Ovary (tissue), 7 donors: ENCODE measurements at regions not wholly inside any gene's neighbourhood (a gene's known extent, or its start where the extent isn't known, plus 50 kb on each side); places are given as distances from the start of the nearest gene placed in this dataset.

Experiments used
- DNase-seq, 5 donors: peaks; one replicate each; pipeline ENCODE4 v3.0.0-alpha.2; 2019 to 2020
- H3K27ac ChIP-seq, 2 donors: fragments of 200-600 bp; one replicate each; pipeline versions ENCODE4 v1.5.1 to v1.8.0; 2019 to 2022
- H3K27me3 ChIP-seq: fragments of 200-600 bp; one replicate; pipeline ENCODE4 v1.8.0; 2022
- H3K36me3 ChIP-seq: fragments of 200-600 bp; sonication (generic); one replicate; pipeline ENCODE4 v1.5.1; 2019
- H3K4me1 ChIP-seq: one replicate; pipeline ENCODE4 v1.8.1; 2013; ENCODE audit warnings: mild to moderate bottlenecking, moderate library complexity; ENCODE audit not compliant: insufficient read depth
- H3K4me3 ChIP-seq: fragments of 200-600 bp; sonication (generic); one replicate; pipeline ENCODE4 v1.5.1; 2017
- H3K9me3 ChIP-seq, 2 donors: fragments of 200-600 bp in 1 of 2; sonication (generic) in 1 of 2; one replicate each; pipeline versions ENCODE4 v1.5.1 to v1.8.1; 2013 to 2019; ENCODE audit warnings: mild to moderate bottlenecking in 1 of 2, moderate library complexity in 1 of 2
- EP300 ChIP-seq: sonication (generic); formaldehyde crosslinking; IDR thresholded peaks from one replicate; pipeline ENCODE4 v1.6.1; 2017; ENCODE audit warnings: antibody characterized with exemption
- POLR2A ChIP-seq: fragments of 450-650 bp; IDR thresholded peaks from one replicate; pipeline ENCODE4 v1.6.1; 2017; ENCODE audit warnings: antibody characterized with exemption, mild to moderate bottlenecking, moderate library complexity
- whole genome bisulfite sequencing, 3 donors: extraction: QIAGEN DNeasy Blood & Tissue Kit in 1 of 3; methylation state at CpG; one replicate each; pipeline versions ENCODE4 v1.1.5 to v1.1.7; 2013 to 2017; 5-methylcytosine and 5-hydroxymethylcytosine counted together
- intact Hi-C, 4 donors: fragments of 100-400 bp; cut with DNase I; formaldehyde crosslinking; loops; one replicate each; pipeline versions ENCODE4 v1.11.0 to v1.15.1; 2022 to 2023
- TF ChIP-seq, protein P1 (sequence below), 3 donors: fragments of 450-650 bp in 2 of 3; fragments of 200-600 bp in 1 of 3; IDR thresholded peaks; one replicate each; pipeline versions ENCODE4 v1.5.1 to v1.8.0; 2016 to 2022; ENCODE audit warnings: antibody characterized with exemption in 3 of 3, mild to moderate bottlenecking in 1 of 3
- donor health status: DM: no; HTN: no; CAD: no; lungs with moderate emphysema.
- donor health status: DM: no; HTN: no; CAD: no.
- donor health status: Bipolar disorder and iron deficiency.
- donor health status: DM: no; HTN: no; CAD: no.
- donor health status: DM: yes; HTN: yes; CAD: no.

DNA sequence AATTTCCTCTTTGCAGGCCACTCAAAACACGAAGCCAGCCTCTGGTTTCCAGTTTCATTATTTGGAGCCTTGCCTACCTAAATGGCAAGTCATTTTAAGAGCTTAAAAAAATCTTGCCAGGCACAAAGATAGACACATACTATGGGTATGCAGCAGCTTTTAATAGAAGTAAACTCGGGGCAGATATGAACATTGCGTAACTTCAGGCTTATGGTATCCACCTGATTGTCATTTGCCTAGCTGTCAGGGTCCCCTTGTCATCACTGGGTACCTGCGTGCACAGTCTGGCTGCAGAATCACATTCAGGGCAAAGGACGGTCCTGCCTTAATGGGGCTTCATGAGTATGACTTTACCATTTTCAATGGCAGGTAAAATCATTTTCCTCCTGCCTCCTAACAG lies 466.1 kb upstream of the NRP1 start:
- 76 to 81% (median 80%) methylated on average over 5 of the region's 5 CpGs for WGBS, 3 donors
- TF ChIP-seq, protein P1, sequence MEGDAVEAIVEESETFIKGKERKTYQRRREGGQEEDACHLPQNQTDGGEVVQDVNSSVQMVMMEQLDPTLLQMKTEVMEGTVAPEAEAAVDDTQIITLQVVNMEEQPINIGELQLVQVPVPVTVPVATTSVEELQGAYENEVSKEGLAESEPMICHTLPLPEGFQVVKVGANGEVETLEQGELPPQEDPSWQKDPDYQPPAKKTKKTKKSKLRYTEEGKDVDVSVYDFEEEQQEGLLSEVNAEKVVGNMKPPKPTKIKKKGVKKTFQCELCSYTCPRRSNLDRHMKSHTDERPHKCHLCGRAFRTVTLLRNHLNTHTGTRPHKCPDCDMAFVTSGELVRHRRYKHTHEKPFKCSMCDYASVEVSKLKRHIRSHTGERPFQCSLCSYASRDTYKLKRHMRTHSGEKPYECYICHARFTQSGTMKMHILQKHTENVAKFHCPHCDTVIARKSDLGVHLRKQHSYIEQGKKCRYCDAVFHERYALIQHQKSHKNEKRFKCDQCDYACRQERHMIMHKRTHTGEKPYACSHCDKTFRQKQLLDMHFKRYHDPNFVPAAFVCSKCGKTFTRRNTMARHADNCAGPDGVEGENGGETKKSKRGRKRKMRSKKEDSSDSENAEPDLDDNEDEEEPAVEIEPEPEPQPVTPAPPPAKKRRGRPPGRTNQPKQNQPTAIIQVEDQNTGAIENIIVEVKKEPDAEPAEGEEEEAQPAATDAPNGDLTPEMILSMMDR (IDR thresholded peaks at IDR 0.05), result no peak
- TF ChIP-seq EP300 (no peak), POLR2A (no peak)
- H3K27me3 ChIP-seq, result no peaks in the 10 kb centered on the region
- H3K27ac ChIP-seq, result no peak overlapping the region
- peaks cover 19% of the 10 kb centered on the region for H3K4me1 ChIP-seq
- H3K4me3 ChIP-seq, result no peak overlapping the region
- H3K36me3 ChIP-seq, result no peaks in the 10 kb centered on the region
- no peak for DNase-seq
- H3K9me3 ChIP-seq, result no peaks in the 10 kb centered on the region
- intact Hi-C loops, result no loop called here

DNA sequence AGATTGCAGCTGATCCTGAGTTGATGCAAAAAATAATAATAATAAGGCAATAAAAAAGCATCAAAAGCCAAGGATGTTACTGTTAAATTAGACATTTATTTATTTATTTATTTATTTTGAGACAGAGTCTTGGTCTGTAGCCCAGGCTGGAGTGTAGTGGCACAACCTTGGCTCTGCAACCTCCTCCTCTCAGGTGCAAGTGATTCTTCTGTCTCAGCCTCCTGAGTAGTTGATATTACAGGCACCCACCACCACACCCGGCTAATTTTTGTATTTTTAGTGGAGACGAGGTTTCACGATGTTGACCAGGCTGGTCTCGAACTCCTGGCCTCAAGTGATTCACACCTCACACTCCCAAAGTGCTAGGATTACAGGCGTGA lies 465.5 kb upstream of the NRP1 start:
- TF ChIP-seq POLR2A (no peak), EP300 (no peak)
- TF ChIP-seq, protein P1 (IDR thresholded peaks at IDR 0.05), result no peak
- whole genome bisulfite sequencing, 3 donors, result 74 to 83% (median 82%) methylated on average over 5 of the region's 5 CpGs
- H3K27me3 ChIP-seq, result no peaks in the 10 kb centered on the region
- no peak overlapping the region for H3K27ac ChIP-seq
- intact Hi-C loops, result no loop called here
- no peak for DNase-seq
- no peaks in the 10 kb centered on the region for H3K36me3 ChIP-seq
- no peak overlapping the region for H3K4me3 ChIP-seq
- H3K4me1 ChIP-seq, result peaks cover 14% of the 10 kb centered on the region
- no peaks in the 10 kb centered on the region for H3K9me3 ChIP-seq

DNA sequence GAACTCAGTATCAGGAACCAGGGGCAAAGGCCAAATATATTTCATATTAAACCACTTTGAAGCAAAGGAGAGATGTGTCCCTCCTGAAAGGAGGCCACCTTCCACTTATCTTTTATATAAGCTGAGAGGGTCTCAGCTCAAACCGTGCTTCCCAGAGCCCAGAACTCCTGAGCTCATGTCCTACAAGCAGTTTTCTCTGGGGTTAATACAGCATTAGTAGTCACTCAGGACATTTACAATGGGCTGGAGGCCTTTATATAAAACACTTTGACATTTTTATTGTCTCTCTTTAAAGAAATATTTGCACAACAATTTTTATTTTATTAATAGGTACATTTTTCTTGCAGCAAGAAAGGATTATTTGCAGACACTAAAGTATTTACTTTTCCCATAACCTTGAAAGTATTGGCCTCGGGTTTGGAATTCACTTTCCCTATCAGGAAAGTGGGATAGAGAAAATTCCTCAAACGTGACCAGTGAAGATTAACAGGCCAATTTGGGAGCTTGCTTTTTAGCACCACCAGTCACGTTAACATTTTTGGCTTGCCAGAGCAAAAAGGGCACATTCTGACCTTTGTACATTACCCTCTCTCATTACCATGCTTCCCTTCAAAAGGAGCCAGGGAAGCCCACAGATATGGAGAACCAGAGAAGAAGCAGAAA lies 464.9 kb upstream of the NRP1 start:
- DNase-seq, result no peak
- peaks cover 12% of the 10 kb centered on the region for H3K4me1 ChIP-seq
- H3K4me3 ChIP-seq, result no peak overlapping the region
- no peaks in the 10 kb centered on the region for H3K27me3 ChIP-seq
- no peak overlapping the region for H3K27ac ChIP-seq
- TF ChIP-seq EP300 (no peak), POLR2A (no peak)
- TF ChIP-seq, protein P1 (IDR thresholded peaks at IDR 0.05), result no peak
- H3K36me3 ChIP-seq, result no peaks in the 10 kb centered on the region
- intact Hi-C loops, result no loop called here
- no peaks in the 10 kb centered on the region for H3K9me3 ChIP-seq
- 4 to 15% (median 10%) methylated on average over 4 of the region's 4 CpGs for WGBS, 3 donors

DNA sequence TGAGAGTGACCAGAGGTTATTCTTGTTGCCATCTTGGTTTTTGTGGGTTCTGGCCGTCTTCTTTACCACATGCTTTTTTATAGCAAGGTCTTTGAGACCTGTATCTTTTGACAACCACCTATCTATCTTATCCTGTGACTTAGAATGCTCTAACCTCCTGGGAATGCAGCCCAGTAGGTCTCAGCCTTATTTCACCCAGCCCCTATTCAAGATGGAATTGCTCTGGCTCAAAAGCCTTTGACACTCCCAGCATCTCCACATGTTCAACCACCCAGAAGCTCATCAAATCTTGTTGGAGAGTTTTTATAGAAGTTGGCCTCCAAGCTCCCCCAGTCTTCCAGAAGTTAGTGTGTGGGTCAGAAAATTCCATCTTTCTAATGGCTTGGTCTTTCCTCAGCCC lies 464.3 kb upstream of the NRP1 start:
- intact Hi-C loops, result no loop called here
- Histone ChIP-seq H3K36me3 (no peaks in the 10 kb centered on the region), H3K4me3 (no peak overlapping the region), H3K27me3 (no peaks in the 10 kb centered on the region), H3K27ac (no peak overlapping the region), H3K9me3 (no peaks in the 10 kb centered on the region), H3K4me1 (peaks cover 7% of the 10 kb centered on the region)
- 77 to 88% (median 83%) methylated on average over 1 of the region's 1 CpG for WGBS, 3 donors
- TF ChIP-seq POLR2A, result no peak
- no peak for TF ChIP-seq EP300
- TF ChIP-seq, protein P1 (IDR thresholded peaks at IDR 0.05), result no peak
- no peak for DNase-seq
